CD14-positive monocyte (primary cell): ENCODE measurements at regions not wholly inside any gene's neighbourhood (a gene's known extent, or its start where the extent isn't known, plus 50 kb on each side); places are given as distances from the start of the nearest gene placed in this dataset.

Experiments
- DNase-seq, 3 donors: peaks; one replicate each; pipeline ENCODE4 v3.0.0-alpha.2; 2011 to 2022
- H2AFZ ChIP-seq: 2 replicates; pipeline ENCODE4 v1.6.0; 2012; ENCODE audit warnings: mild to moderate bottlenecking, low read depth, low read length, inconsistent platforms; ENCODE audit not compliant: insufficient read depth, poor library complexity, severe bottlenecking
- H3K27ac ChIP-seq, 2 donors: 1 replicate in 1 of 2; 2 replicates in 1 of 2; pipeline ENCODE4 v1.5.1; 2012 to 2013; ENCODE audit warnings: low read length in 2 of 2, control low read depth in 1 of 2, inconsistent platforms in 1 of 2, low read depth in 1 of 2, mild to moderate bottlenecking in 1 of 2
- H3K27me3 ChIP-seq, 2 donors: one replicate each; pipeline versions ENCODE4 v1.6.0 to v1.6.1; 2011 to 2013; ENCODE audit warnings: low read length in 2 of 2; ENCODE audit not compliant: control insufficient read depth in 2 of 2, insufficient read depth in 2 of 2
- H3K36me3 ChIP-seq, 2 donors: replicated peaks in 1 of 2; 1 replicate in 1 of 2; 2 replicates in 1 of 2; pipeline versions ENCODE4 v1.5.1 to v1.6.1; 2012 to 2013; ENCODE audit warnings: low read length in 2 of 2, control low read depth in 1 of 2, inconsistent platforms in 1 of 2, mild to moderate bottlenecking in 1 of 2; ENCODE audit not compliant: insufficient read depth in 2 of 2, control insufficient read depth in 1 of 2
- H3K4me1 ChIP-seq, 2 donors: 1 replicate in 1 of 2; 2 replicates in 1 of 2; pipeline versions ENCODE4 v1.5.1 to v1.6.1; 2012 to 2013; ENCODE audit warnings: low read length in 2 of 2, control low read depth in 1 of 2, inconsistent platforms in 1 of 2, mild to moderate bottlenecking in 1 of 2, moderate library complexity in 1 of 2; ENCODE audit not compliant: insufficient read depth in 2 of 2, control insufficient read depth in 1 of 2
- H3K4me2 ChIP-seq: replicated peaks from 2 replicates; pipeline ENCODE3; 2012; ENCODE audit warnings: low read length, moderate library complexity, mild to moderate bottlenecking; ENCODE audit not compliant: poor library complexity, severe bottlenecking; ENCODE audit errors: extremely low read depth
- H3K4me3 ChIP-seq, 3 experiments: fragments of 200-600 bp in 1 of 3; sonication (generic) in 1 of 3; replicated peaks in 1 of 3; 1 replicate in 2 of 3; 2 replicates in 1 of 3; pipeline ENCODE4 v1.5.1; 2011 to 2013; ENCODE audit warnings: low read length in 3 of 3, mild to moderate bottlenecking in 3 of 3, control low read depth in 2 of 3, low read depth in 2 of 3, inconsistent platforms in 1 of 3, moderate library complexity in 1 of 3
- H3K79me2 ChIP-seq: 2 replicates; pipeline ENCODE4 v1.6.0; 2012; ENCODE audit warnings: mild to moderate bottlenecking, control low read depth, inconsistent platforms, low read length, moderate library complexity; ENCODE audit not compliant: insufficient read depth
- H3K9ac ChIP-seq: 2 replicates; pipeline ENCODE4 v1.6.0; 2017; ENCODE audit warnings: low read length, mild to moderate bottlenecking; ENCODE audit not compliant: insufficient read depth, poor library complexity, severe bottlenecking
- H3K9me3 ChIP-seq, 2 donors: replicated peaks in 1 of 2; 1 replicate in 1 of 2; 2 replicates in 1 of 2; pipeline versions ENCODE4 v1.5.1 to v1.6.1; 2012 to 2013; ENCODE audit warnings: low read length in 2 of 2, control low read depth in 1 of 2; ENCODE audit not compliant: control insufficient read depth in 1 of 2, insufficient read depth in 1 of 2
- H4K20me1 ChIP-seq: 2 replicates; pipeline ENCODE4 v1.6.0; 2012; ENCODE audit warnings: mild to moderate bottlenecking, low read length, control low read depth, moderate library complexity; ENCODE audit not compliant: insufficient read depth
- H3K27ac Mint-ChIP-seq, 7 donors: one replicate each; pipeline ENCODE4 v1.8.0; 2020; ENCODE audit warnings: mild to moderate bottlenecking in 7 of 7, mixed read lengths in 7 of 7, moderate library complexity in 6 of 7, inconsistent platforms in 2 of 7
- H3K27me3 Mint-ChIP-seq, 3 donors: one replicate each; pipeline ENCODE4 v1.8.0; 2021 to 2022; ENCODE audit warnings: low read depth in 3 of 3, mild to moderate bottlenecking in 3 of 3, mixed read lengths in 3 of 3, moderate library complexity in 3 of 3, inconsistent platforms in 1 of 3
- H3K36me3 Mint-ChIP-seq, 2 donors: one replicate each; pipeline ENCODE4 v1.8.0; 2020; ENCODE audit warnings: mixed read lengths in 2 of 2, inconsistent platforms in 1 of 2, mild to moderate bottlenecking in 1 of 2
- H3K4me1 Mint-ChIP-seq: one replicate; pipeline ENCODE4 v1.8.0; 2020; ENCODE audit warnings: mild to moderate bottlenecking, mixed read lengths
- H3K4me3 Mint-ChIP-seq, 2 donors: one replicate each; pipeline ENCODE4 v1.8.0; 2020; ENCODE audit warnings: mild to moderate bottlenecking in 2 of 2, mixed read lengths in 2 of 2, moderate library complexity in 1 of 2
- H3K9me3 Mint-ChIP-seq, 7 donors: one replicate each; pipeline ENCODE4 v1.8.0; 2020 to 2022; ENCODE audit warnings: mixed read lengths in 7 of 7, mild to moderate bottlenecking in 6 of 7, moderate library complexity in 6 of 7, inconsistent platforms in 2 of 7
- WGBS: methylation state at CpG from one replicate; pipeline ENCODE4 v1.1.5; 2013; ENCODE audit warnings: missing lambda C conversion rate; ENCODE audit not compliant: insufficient coverage; 5-methylcytosine and 5-hydroxymethylcytosine counted together
- intact Hi-C, 2 donors: fragments of 100-400 bp; cut with micrococcal nuclease; formaldehyde crosslinking; loops; one replicate each; pipeline versions ENCODE4 v1.15.0 to v1.15.1; 2023
- TF ChIP-seq, protein P1 (sequence below): fragments of 200-600 bp; IDR thresholded peaks from one replicate; pipeline ENCODE4 v1.8.0; 2022; ENCODE audit warnings: antibody characterized with exemption, mild to moderate bottlenecking

GRCh38 chr16:31711344-31711845 lies 162.2 kb upstream of the ZNF267 start:
- Mint-ChIP-seq H3K27ac (no peak overlapping the region), H3K36me3 (peaks cover 15 to 16% of the 10 kb centered on the region in 2 donors), H3K4me3 (no peak overlapping the region), H3K9me3 (peaks cover 16 to 29% (median 21%) of the 10 kb centered on the region in 7 donors), H3K4me1 (peaks cover 27% of the 10 kb centered on the region), H3K27me3 (peaks cover 1 to 10% (median 2%) of the 10 kb centered on the region in 3 donors)
- Histone ChIP-seq H4K20me1 (no peaks in the 10 kb centered on the region), H3K9me3 (peaks cover 5 to 19% of the 10 kb centered on the region in 2 donors), H3K9ac (no peak overlapping the region), H3K79me2 (peaks cover 28% of the 10 kb centered on the region), H3K4me3 (no peak overlapping the region), H3K27ac (no peak overlapping the region), H3K4me1 (peaks cover 20 to 22% of the 10 kb centered on the region in 2 donors), H3K4me2 (no peak overlapping the region), H3K27me3 (no peaks in the 10 kb centered on the region), H3K36me3 (peaks cover 0 to 11% of the 10 kb centered on the region in 2 donors), H2AFZ (no peak overlapping the region)
- TF ChIP-seq, protein P1, sequence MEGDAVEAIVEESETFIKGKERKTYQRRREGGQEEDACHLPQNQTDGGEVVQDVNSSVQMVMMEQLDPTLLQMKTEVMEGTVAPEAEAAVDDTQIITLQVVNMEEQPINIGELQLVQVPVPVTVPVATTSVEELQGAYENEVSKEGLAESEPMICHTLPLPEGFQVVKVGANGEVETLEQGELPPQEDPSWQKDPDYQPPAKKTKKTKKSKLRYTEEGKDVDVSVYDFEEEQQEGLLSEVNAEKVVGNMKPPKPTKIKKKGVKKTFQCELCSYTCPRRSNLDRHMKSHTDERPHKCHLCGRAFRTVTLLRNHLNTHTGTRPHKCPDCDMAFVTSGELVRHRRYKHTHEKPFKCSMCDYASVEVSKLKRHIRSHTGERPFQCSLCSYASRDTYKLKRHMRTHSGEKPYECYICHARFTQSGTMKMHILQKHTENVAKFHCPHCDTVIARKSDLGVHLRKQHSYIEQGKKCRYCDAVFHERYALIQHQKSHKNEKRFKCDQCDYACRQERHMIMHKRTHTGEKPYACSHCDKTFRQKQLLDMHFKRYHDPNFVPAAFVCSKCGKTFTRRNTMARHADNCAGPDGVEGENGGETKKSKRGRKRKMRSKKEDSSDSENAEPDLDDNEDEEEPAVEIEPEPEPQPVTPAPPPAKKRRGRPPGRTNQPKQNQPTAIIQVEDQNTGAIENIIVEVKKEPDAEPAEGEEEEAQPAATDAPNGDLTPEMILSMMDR, result no peak
- WGBS, result 80% methylated on average over 1 of the region's 7 CpGs
- DNase-seq, result no peak
- intact Hi-C loops, result no loop called here

DNA sequence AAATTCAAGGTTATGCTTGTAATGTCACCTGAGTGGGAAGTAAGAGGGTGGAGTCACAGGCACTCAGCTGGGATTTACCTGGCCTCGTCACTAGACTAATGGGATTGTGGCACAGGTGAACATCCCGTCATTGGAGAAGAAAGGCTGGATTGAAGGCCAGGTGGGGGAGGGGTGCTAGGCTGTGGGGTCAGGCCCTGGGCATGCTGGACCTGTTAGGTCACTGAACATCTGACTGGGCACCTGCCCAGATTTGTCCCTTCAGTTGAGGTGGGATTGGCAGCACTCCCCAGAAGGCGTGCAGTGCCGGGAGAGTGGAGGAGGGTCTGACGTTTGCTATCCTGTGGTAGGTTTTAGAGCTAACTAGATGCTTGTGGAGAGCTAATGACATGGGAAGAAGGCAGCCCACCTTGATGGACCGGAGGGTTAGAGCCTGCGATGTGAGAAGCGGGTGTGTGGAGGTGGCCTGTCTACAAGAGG lies 161.5 kb upstream of the ZNF267 start:
- H3K9me3 Mint-ChIP-seq, result peaks cover 21 to 35% (median 25%) of the 10 kb centered on the region in 7 donors
- H3K4me1 Mint-ChIP-seq, result peaks cover 27% of the 10 kb centered on the region
- TF ChIP-seq, protein P1, result no peak
- H3K9ac ChIP-seq, result no peak overlapping the region
- no peak overlapping the region for H3K27ac Mint-ChIP-seq
- WGBS, result 98% methylated on average over 8 of the region's 8 CpGs
- H2AFZ ChIP-seq, result no peak overlapping the region
- H3K4me3 Mint-ChIP-seq, result no peak overlapping the region
- no peak overlapping the region for H3K4me3 ChIP-seq
- peaks cover 1 to 10% (median 2%) of the 10 kb centered on the region in 3 donors for H3K27me3 Mint-ChIP-seq
- peaks cover 0 to 13% of the 10 kb centered on the region in 2 donors for H3K36me3 ChIP-seq
- intact Hi-C loops, result no loop called here
- no peak overlapping the region for H3K4me2 ChIP-seq
- no peaks in the 10 kb centered on the region for H4K20me1 ChIP-seq
- H3K27me3 ChIP-seq, result no peaks in the 10 kb centered on the region
- H3K4me1 ChIP-seq, result peaks cover 20 to 22% of the 10 kb centered on the region in 2 donors
- DNase-seq, result no peak
- H3K36me3 Mint-ChIP-seq, result peaks cover 19 to 23% of the 10 kb centered on the region in 2 donors
- peaks cover 30% of the 10 kb centered on the region for H3K79me2 ChIP-seq
- H3K27ac ChIP-seq, result no peak overlapping the region
- peaks cover 7 to 26% of the 10 kb centered on the region in 2 donors for H3K9me3 ChIP-seq
